ENCODE measurements at regions not wholly inside any gene's neighbourhood (a gene's known extent, or its start where the extent isn't known, plus 50 kb on each side); places are given as distances from the start of the nearest gene placed in this dataset.
"Not testable (repeated sequence)": the region's sequence is repeated elsewhere in the genome, so short reads cannot be mapped to it uniquely, and the experiment has no call there.

- DNase-seq, result no peak
Observed at GRCh38 chr6:137788248-137788647, 78.8 kb upstream of the TNFAIP3 start.

GRCh38 chr6:137791281-137792159 lies 75.5 kb upstream of the TNFAIP3 start:
- DNase-seq, result no peak

- DNase-seq, result no peak
Observed at GRCh38 chr6:137792160-137793033, 74.7 kb upstream of the TNFAIP3 start.

GRCh38 chr6:137793805-137794515 lies 73.1 kb upstream of the TNFAIP3 start:
- DNase-seq, result no peak

- DNase-seq, result no peak
Observed at GRCh38 chr6:137794516-137795201, 72.4 kb upstream of the TNFAIP3 start.

- no peak for DNase-seq
Observed at GRCh38 chr6:137795501-137795900, 71.6 kb upstream of the TNFAIP3 start.

GRCh38 chr6:137798261-137798660 lies 68.8 kb upstream of the TNFAIP3 start:
- no peak for DNase-seq

- no peak for DNase-seq
Observed at GRCh38 chr6:137798846-137799245, 68.2 kb upstream of the TNFAIP3 start.

GRCh38 chr6:137799950-137800568 lies 67.0 kb upstream of the TNFAIP3 start:
- DNase-seq, result peak; percentile 42

- DNase-seq, result no peak
Observed at GRCh38 chr6:137800762-137801161, 66.3 kb upstream of the TNFAIP3 start.

GRCh38 chr6:137801352-137802114 lies 65.5 kb upstream of the TNFAIP3 start:
- no peak for DNase-seq

- DNase-seq, result no peak
Observed at GRCh38 chr6:137802408-137803182, 64.5 kb upstream of the TNFAIP3 start.

GRCh38 chr6:137804637-137805036 lies 62.4 kb upstream of the TNFAIP3 start:
- DNase-seq, result no peak

- DNase-seq, result no peak
Observed at GRCh38 chr6:137805622-137806021, 61.4 kb upstream of the TNFAIP3 start.

GRCh38 chr6:137806914-137807682 lies 60.0 kb upstream of the TNFAIP3 start:
- no peak for DNase-seq

- no peak for DNase-seq
Observed at GRCh38 chr6:137808191-137808590, 58.9 kb upstream of the TNFAIP3 start.

GRCh38 chr6:137808836-137809315 lies 58.2 kb upstream of the TNFAIP3 start:
- no peak for DNase-seq

- DNase-seq, result not testable (repeated sequence)
Observed at GRCh38 chr6:137809895-137810553, 57.0 kb upstream of the TNFAIP3 start.

GRCh38 chr6:137810554-137811120 lies 56.4 kb upstream of the TNFAIP3 start:
- DNase-seq, result no peak
